HG03139 (cell line): ENCODE measurements at regions not wholly inside any gene's neighbourhood (a gene's known extent, or its start where the extent isn't known, plus 50 kb on each side); places are given as distances from the start of the nearest gene placed in this dataset.

Experiments
- ATAC-seq: cut with Tn5 transposase; IDR thresholded peaks from one replicate; pipeline ENCODE4 v1.9.1; 2021; ENCODE audit not compliant: unreplicated experiment

- no peak for ATAC-seq
Measured at GRCh38 chr1:81351864-81352263, 448.9 kb upstream of the ADGRL2 start.

DNA sequence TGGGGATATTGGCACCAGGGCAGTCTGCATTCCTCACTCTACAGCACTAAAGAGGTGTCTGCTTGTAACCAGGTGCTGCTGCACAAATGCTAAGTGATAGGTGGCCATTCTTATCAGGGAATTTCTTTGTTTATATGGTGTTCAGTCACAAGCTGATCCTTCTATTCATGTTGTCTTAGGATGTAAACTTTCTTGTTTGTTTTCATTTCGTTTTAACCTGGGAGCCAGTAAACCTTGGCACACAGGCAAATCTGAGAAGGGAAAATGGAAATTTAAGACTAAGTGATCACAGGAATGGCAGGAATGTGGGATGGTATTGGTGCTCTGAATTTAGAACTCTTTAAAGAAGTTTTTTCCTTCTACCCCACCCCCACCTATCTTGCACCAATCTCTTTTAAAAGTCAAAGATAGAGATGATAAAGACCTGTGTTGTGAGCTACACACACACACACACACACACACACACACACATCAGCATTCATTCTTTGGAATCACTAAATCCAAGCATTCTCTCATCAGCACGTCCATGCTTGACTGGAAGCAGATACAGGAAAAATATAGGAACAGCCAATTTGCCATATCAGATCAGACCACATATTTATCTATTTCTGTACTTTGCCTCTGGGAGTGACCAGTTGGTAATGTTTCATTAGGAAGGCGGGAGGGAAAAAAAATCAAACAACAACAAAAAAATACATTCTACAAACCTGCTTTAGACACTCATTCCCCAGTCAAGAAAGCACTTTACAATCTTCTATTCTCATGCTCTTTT lies 451.4 kb upstream of the ADGRL2 start:
- ATAC-seq: no peak

GRCh38 chr1:81345110-81345509 lies 455.6 kb upstream of the ADGRL2 start:
- no peak for ATAC-seq

GRCh38 chr1:81340239-81340638 lies 460.5 kb upstream of the ADGRL2 start:
- ATAC-seq: no peak

DNA sequence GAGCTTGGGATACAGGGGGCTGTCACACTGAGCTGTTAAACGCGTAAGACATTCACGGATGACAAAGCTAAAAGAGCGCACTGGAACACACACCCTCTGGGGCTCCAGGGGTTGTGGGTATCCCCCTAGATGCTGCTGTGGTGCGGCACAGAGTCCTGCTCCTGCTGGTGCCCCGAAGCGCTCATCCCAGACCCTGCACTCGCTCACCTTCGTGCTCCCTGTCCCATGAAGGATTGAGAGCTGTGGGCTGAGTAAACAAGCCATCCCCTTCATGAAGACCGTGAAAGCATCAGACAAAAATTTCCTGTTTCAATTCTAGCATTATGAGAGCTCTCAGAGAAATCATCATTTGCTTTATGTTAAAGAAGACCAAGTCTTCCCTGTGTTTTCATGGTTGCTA lies 463.5 kb upstream of the ADGRL2 start:
- no peak for ATAC-seq

- no peak for ATAC-seq
Measured at GRCh38 chr1:81335876-81336275, 464.9 kb upstream of the ADGRL2 start.

GRCh38 chr1:81330521-81330920 lies 470.2 kb upstream of the ADGRL2 start:
- ATAC-seq: no peak

- no peak for ATAC-seq
Measured at GRCh38 chr1:81330111-81330510, 470.6 kb upstream of the ADGRL2 start.

- ATAC-seq: no peak
Measured at GRCh38 chr1:81329041-81329440, 471.7 kb upstream of the ADGRL2 start.

DNA sequence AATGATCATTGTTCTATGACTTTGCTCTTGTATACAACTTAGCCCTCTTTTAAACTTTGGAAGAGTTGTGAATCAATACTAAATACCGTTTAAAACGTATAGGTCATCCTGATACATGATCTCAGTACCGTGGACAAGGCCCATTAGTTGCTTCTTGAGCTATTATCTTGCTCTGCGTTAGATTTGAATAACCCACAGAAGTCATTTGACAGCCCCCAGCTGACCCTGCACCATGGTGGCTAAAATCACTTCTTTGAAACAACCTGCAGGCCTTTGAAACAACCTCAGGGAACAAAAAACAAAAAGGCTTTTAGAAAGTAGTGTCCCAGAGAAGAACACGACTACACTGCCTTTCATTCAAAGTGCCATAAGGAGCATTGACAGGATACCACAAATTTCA lies 473.0 kb upstream of the ADGRL2 start:
- no peak for ATAC-seq

DNA sequence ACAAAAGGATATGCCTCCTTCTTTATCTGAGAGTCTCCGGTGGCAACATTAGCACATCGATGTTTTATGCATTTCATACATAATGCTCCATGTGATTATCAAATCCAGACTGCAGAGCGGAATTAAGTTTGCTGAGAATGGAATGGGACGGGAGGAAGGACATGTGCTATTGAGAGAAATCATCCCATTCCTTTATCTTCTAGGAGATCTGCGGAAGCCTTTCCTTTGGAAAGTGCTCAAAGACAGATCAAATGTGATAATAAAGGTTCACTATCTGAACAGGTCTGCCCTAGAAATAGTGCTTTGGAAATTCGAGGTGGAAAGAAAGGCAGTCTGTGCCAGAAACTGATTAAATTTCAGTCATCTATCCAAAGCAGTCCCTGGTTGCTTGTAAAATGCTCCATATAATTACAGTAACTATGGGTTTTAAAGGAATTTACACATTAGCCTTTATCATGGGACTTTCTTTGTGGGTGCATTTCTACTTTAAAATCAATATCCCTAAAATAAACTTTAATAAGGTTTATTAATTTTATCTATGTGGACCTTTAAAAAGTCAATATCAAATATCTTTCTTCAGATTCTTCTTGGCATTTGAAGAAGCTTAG lies 473.5 kb upstream of the ADGRL2 start:
- ATAC-seq: no peak

DNA sequence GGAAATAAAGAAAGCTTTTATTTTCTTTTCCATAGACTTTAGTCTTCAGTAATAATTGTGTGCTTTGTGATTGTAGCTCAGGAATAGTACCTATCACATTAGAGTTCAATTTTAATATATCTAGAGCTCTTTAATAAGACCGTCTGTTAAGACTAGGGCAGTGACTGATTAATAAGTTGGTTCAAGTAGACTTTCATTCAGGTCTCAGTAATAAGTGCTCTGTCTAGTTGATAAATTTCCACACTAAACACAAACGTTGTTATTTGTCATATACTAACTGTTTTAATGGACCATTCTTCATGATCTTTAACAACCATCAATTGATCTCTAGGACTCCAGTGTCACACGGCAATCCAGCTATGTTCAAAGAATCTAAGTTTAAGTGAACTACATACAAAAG lies 474.5 kb upstream of the ADGRL2 start:
- ATAC-seq: no peak

- no peak for ATAC-seq
Measured at GRCh38 chr1:81325397-81325796, 475.3 kb upstream of the ADGRL2 start.

DNA sequence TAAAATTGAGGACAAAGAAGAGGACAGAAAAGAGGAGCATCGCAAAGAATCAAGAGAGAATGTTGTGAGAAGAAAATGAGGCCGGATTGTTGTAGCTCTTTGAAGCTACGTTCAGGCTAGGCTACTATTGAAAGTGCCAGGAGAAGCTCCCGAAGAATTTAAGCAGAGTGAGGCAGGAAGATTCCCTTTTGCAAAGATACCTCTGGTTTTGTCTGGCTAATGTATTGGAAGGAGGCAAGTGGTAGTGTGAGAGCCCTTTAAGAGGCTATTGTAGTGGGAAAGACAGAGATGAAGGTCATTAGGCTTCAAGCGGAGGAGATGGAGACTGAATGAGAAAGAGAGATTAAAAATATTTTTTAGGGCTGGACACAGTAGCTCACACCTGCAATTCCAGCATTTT lies 476.9 kb upstream of the ADGRL2 start:
- no peak for ATAC-seq

DNA sequence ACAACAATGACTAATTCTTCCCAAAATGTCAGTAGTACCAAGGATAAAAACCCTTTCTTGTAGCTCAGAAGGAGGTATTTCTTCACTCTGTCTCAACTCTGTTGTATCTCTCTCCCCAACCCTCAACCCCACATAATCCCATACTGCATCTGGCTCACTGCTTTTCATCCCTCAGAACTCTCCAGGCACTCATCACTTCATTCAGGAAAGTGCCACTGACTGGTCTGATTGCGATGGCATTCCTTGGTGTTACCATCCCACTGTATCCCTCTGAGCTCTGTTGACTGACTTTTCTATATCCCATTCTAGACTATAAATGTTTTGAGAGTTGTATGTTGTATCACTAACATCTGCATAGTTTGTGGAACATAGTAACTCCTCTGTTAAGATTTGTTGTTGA lies 483.5 kb upstream of the ADGRL2 start:
- ATAC-seq: no peak

DNA sequence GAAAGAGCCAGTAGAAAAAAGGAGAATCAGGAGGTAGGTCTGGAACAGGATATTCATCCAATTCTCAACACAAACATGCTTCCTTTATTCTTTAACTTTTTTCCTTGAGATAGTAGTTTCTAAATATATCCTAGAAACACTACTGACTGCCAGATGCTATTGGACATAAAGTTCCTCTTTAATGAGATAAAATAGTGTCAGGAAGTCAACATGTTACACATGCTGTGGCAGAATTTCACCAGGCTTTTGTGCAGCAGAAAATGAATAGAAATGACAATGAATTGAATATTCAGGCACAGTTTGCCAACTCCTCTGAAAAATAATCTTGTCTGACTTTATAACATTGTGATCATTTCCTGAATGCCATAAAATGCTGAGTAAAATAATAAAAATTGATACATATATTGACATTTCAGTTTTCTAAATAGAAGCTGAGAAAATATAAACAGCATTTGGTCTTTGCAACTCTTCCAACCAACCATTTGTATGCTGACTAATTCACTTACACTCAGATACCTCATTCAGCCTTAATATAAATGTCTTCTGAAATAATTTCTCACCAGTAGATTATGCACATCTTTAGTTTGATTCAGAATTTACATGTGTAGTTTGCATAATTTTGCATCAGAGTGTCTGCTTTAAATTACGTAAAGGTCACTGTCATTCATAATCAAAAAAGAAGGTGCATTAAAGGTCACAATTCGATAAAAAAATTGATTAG lies 486.1 kb upstream of the ADGRL2 start:
- ATAC-seq: no peak

DNA sequence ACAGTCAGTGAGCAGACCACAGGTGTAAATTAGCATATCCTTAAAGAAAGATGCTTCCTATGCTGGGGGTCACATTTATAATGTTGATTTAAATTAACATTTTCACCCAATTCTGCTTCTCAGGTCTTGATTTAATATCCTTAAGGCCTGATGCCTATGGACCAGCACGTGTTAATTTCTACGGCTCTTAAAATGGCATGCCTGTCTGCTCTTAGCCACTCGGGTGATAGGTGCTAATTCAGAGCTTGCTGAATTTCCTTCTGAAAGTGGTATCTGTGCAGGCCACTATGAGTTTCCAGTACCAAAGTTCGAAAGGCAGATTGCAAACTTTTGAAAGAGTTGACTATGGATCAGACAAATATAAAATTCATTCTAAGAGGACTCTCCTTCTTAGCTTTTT lies 487.4 kb upstream of the ADGRL2 start:
- no peak for ATAC-seq

DNA sequence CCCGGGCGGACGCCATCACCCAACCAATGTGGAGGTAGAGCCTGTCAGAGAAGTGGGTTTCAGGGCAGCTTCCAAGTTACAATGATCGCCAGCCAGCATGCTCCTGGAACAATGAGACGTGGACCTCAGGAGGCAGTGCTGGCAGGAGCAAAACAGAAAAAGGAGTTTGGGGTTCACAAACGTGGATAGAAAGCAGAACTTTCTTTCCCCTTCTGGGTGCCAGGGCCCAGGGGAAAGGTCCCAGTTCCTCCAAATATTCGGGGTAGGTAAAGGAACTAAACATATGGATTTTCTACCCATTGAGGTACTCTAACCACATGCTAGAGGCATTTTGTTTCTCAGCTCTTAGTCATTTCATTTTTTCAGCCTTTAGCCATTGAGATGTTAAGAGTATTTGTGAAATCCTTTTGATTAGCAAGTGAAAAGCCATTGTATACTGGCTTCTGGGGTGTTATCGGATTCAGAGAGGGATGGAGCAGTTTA lies 488.4 kb upstream of the ADGRL2 start:
- no peak for ATAC-seq

GRCh38 chr1:81310250-81310649 lies 490.5 kb upstream of the ADGRL2 start:
- no peak for ATAC-seq

- ATAC-seq: no peak
Measured at GRCh38 chr1:81308191-81308590, 492.5 kb upstream of the ADGRL2 start.

- ATAC-seq: no peak
Measured at GRCh38 chr1:81307786-81308185, 492.9 kb upstream of the ADGRL2 start.

DNA sequence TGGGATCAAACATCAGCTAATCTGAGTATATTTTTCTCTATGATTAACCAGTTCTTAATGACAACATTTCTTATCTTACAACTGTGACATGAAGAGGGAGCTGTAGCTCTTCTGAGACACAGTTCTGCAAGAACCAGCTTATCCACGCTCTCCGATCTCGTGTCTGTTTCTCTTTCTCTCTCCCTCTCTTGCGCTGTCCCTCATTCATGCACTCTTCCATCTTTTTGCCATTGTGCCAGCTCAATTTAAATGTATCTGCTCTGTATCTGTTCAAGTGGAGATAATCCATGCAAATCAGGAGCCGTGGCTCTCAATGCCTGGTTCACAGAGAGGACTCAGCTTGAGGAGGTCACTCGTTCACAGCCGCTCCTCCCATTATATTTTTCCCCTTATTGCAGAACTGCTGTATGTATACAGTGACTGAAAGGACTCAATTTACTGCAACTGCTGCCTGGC lies 494.7 kb upstream of the ADGRL2 start:
- no peak for ATAC-seq
